ENCODE measurements at regions not wholly inside any gene's neighbourhood (a gene's known extent, or its start where the extent isn't known, plus 50 kb on each side); places are given as distances from the start of the nearest gene placed in this dataset.

DNA sequence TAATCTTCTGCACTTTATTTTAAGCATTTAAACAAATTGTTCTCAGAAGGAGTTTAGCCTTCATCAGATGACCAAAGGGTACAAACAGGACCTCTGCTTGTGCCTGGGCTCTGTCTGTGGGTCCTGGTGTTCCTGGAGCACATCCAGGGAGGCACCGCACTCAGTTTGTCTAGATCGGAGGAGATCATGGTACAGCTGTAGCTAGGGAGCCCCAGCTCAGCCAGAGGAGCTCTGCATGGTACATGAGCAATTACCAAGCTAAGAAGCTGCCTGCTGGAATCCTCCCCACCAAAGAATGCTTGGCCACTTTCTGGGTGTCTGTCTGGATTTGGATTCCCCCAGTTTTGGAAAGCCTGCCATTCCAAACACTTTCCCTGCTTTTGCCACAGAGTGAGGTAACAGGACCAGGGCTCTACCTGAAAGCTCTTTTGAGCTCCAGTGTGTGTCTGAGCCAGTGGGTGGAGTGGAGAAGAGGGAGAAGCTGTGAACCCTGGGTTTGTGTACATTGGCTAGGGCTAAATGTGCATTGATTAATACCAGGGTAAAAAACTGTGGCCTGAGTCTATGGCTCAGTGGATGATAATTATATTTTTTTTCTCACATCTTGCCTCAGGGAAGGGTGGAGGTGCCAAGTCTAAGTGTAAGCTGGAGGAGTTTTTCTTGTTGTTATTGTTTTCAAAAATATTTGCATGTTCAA, 163.7 kb upstream of the IGF1 start:
- TF ChIP-seq, protein P1, sequence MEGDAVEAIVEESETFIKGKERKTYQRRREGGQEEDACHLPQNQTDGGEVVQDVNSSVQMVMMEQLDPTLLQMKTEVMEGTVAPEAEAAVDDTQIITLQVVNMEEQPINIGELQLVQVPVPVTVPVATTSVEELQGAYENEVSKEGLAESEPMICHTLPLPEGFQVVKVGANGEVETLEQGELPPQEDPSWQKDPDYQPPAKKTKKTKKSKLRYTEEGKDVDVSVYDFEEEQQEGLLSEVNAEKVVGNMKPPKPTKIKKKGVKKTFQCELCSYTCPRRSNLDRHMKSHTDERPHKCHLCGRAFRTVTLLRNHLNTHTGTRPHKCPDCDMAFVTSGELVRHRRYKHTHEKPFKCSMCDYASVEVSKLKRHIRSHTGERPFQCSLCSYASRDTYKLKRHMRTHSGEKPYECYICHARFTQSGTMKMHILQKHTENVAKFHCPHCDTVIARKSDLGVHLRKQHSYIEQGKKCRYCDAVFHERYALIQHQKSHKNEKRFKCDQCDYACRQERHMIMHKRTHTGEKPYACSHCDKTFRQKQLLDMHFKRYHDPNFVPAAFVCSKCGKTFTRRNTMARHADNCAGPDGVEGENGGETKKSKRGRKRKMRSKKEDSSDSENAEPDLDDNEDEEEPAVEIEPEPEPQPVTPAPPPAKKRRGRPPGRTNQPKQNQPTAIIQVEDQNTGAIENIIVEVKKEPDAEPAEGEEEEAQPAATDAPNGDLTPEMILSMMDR (tag by site-specific recombination; IDR thresholded peaks at IDR 0.05): no peak
- TF ChIP-seq MZF1 (tag by site-specific recombination; IDR thresholded peaks at IDR 0.05; ENCODE audit: borderline replicate concordance) (no peak), KLF10 (tag by site-specific recombination; IDR thresholded peaks at IDR 0.05) (no peak), TSHZ1 (tag by site-specific recombination; IDR thresholded peaks at IDR 0.05; ENCODE audit: borderline replicate concordance) (no peak), REPIN1 (tag by site-specific recombination; IDR thresholded peaks at IDR 0.05; ENCODE audit: low read depth) (no peak), ZSCAN18 (tag by site-specific recombination; IDR thresholded peaks at IDR 0.05) (no peak), OSR2 (tag by site-specific recombination; IDR thresholded peaks at IDR 0.05) (no peak)
- TF ChIP-seq, protein P2, sequence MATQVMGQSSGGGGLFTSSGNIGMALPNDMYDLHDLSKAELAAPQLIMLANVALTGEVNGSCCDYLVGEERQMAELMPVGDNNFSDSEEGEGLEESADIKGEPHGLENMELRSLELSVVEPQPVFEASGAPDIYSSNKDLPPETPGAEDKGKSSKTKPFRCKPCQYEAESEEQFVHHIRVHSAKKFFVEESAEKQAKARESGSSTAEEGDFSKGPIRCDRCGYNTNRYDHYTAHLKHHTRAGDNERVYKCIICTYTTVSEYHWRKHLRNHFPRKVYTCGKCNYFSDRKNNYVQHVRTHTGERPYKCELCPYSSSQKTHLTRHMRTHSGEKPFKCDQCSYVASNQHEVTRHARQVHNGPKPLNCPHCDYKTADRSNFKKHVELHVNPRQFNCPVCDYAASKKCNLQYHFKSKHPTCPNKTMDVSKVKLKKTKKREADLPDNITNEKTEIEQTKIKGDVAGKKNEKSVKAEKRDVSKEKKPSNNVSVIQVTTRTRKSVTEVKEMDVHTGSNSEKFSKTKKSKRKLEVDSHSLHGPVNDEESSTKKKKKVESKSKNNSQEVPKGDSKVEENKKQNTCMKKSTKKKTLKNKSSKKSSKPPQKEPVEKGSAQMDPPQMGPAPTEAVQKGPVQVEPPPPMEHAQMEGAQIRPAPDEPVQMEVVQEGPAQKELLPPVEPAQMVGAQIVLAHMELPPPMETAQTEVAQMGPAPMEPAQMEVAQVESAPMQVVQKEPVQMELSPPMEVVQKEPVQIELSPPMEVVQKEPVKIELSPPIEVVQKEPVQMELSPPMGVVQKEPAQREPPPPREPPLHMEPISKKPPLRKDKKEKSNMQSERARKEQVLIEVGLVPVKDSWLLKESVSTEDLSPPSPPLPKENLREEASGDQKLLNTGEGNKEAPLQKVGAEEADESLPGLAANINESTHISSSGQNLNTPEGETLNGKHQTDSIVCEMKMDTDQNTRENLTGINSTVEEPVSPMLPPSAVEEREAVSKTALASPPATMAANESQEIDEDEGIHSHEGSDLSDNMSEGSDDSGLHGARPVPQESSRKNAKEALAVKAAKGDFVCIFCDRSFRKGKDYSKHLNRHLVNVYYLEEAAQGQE (tag by site-specific recombination; IDR thresholded peaks at IDR 0.05): no peak
